NCI-H1694 treated with DMSO at 0.1 percent for 48 hours (cell line): ENCODE measurements at regions not wholly inside any gene's neighbourhood (a gene's known extent, or its start where the extent isn't known, plus 50 kb on each side); places are given as distances from the start of the nearest gene placed in this dataset.

Experiments
- DNase-seq: peaks from one replicate; lab custom pipeline; 2025; lab: John Stamatoyannopoulos, UW

- no peak for DNase-seq
Measured at GRCh38 chr1:188425687-188426086, 1596.9 kb downstream of the PLA2G4A start.

DNA sequence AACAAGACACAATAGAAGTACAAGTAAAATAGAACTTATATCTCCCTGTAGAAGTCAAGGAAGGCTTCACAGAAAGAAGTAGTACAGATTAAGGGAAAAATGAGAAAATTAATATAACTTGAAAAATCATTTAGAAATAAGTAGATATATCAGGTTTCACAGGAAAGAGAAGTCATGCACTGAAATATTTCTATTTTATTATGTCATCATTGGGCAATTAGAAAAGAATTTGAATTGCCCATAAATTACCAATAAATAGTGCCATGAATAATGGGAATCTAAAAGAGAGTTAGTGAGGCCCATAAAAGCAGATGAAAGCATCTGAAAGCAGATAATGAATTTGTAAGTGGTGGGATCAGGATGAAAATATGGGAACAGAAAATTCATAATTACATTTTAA, 1597.8 kb downstream of the PLA2G4A start:
- no peak for DNase-seq

GRCh38 chr1:188427642-188428041, 1598.9 kb downstream of the PLA2G4A start:
- no peak for DNase-seq

DNA sequence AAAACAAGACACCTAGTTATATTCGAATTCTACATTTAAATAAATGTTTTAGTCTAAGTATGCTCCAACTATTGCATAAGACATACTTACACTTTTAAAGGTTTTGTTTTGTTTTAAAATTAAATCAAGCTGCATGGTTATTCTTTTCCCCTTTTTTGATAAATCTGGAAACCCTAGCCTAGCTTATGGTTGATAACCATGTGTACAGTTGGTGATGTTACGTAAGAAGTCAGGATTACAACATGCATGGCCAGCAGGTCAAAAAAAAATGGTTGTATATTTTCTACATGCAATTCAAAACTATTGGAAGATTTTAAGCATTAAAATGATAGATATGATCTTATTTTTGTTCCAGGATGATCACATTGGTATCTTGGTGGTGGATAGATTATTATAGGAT, 1600.6 kb downstream of the PLA2G4A start:
- DNase-seq: no peak

- DNase-seq: no peak
Measured at GRCh38 chr1:188432427-188432826, 1603.7 kb downstream of the PLA2G4A start.

GRCh38 chr1:188433425-188433824, 1604.7 kb downstream of the PLA2G4A start:
- no peak for DNase-seq

DNA sequence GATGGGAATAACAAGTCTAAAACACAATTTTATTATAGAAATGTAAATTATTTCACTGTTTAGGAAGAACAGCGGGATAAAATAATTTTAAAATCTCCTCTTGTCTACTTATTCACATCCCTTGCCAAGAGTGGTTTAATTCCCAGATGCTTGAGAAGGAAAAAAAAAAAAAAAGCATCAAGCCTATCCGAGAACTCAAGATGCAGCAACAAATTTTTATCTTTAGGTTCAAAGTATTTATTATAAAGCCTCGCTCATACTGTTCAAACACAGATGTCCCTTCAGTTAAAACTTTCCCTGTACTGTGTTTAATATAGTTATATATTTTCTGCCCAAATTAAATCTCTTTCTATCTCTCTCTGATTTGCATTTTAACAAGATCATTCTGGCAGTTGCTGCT, 1615.8 kb downstream of the PLA2G4A start:
- no peak for DNase-seq

GRCh38 chr1:188462837-188463236, 1634.1 kb downstream of the PLA2G4A start:
- DNase-seq: no peak

DNA sequence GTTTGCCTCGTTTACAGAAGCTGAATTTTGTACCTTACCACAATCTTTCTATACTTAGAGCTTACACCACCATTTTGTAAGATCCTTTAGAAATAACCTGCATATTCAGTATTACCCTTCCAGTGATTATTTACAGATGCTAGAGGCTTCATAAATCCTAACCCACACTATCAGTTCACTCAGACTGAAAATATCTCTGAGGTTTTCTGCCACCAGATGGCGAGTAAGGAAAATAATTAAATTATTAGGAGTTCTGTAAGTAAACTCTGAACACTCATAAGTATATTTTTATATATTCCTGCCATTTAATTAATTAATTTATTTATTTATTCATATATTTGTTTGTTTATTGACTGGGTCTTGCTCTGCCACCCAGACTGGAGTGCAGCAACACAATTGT, 1635.2 kb downstream of the PLA2G4A start:
- DNase-seq: no peak

DNA sequence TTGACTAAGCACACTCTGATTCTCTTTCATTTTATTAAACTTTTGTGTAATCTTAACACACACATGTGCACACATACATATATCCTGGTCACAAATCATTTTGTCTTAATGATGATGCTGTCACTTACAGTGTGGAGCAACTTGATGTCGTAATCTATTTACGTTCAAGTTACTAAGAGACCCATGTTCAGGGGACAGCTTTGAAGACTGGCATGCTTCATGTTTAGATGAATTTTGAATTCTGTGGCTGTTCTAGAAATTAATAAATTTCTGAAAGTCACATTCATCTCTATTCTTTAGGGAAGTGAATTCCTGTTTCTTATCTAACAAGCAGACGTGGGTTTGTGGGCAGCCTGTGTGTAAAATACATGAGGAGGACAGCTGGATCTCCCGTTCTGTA, 1637.8 kb downstream of the PLA2G4A start:
- DNase-seq: no peak

DNA sequence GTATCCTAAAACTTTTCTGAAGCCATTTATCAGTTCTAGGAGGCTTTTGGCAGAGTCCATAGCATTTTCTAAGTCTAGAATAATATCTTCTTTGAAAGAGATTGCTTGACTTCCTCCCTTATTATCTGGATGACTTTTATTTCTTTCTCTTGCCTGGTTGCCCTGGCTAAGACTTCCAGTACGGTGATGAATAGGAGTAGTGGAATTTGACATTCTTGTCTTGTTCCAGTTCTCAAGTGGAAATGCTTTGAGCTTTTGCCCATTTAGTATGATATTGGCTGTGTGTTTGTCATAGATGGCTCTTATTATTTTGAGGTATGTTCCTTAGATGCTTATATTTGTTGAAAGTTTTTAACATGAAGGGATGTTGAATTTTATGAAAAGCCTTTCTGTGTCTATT, 1647.9 kb downstream of the PLA2G4A start:
- DNase-seq: no peak

- no peak for DNase-seq
Measured at GRCh38 chr1:188489336-188490112, 1660.8 kb downstream of the PLA2G4A start.

DNA sequence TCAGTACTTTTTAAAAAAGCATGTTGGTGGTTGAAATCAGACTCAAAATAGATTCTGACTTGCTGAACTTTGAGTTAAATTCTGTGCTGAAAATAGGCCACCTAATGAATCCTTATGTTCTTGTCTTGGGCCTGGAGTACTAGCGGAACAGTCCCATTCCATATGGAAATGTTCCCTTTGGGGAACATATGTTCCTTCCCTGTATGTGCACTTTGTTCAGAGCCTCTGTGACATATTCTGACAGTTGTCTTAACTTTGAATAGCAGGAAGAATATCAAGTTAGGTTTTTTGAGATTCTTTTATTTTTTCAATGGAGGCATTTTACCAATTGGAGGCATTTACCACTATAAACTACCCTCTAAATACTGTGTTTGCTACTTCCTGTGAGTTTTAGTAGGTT, 1667.8 kb downstream of the PLA2G4A start:
- DNase-seq: no peak

DNA sequence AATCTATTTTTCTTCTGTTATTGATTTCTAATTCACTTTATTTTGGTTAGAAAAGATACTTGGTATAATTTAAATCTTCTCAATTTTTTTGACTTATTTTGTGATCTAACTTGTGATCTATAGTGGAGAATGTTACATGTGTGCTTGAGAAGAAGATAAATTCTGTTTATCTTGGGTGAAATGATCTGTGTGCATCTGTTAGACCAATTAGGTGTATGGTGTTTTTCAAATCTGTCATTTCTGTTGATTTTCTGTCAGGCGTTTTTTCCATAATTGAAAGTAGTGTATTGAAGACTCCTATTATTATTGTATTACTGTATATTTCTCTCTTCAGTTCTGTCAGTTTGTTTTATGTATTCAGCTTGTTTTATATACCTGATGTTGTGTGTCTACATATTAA, 1668.3 kb downstream of the PLA2G4A start:
- DNase-seq: no peak

DNA sequence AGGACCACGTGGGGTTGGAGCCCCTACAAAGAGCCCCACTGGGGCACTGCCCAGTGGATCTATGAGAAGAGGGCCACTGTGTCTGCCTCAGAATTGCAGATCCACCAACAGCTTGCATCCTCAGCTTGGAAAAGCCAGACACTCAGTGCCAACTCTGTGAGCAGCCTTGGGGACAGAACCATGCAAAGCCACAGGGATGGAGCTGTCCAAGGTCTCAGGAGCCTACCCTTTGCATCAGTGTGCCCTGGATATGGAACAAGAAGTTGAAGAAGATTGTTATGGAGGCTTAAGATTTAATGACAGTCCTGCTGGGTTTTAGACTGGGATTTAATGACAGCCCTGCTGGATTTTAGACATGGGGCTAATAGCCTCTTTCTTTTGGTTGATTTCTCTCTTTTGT, 1670.9 kb downstream of the PLA2G4A start:
- DNase-seq: no peak

DNA sequence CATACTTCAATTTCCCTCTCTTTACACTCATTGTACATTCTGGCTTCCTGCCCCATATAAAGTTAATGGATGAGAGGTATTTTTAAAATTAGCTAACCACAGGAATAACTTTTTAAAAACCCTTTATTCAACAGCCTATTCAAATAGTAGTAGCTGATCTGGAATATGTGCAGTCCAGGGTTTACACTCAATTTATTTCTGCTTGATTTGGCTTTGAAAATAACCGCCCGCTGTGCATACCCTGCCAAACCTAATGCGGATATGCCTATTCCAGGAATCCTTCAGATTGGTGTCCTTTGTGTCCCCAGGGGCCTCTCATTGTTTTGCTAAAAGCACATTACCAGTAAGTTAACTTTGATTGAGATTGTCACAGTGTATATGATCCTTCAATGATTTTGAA, 1686.2 kb downstream of the PLA2G4A start:
- DNase-seq: no peak

DNA sequence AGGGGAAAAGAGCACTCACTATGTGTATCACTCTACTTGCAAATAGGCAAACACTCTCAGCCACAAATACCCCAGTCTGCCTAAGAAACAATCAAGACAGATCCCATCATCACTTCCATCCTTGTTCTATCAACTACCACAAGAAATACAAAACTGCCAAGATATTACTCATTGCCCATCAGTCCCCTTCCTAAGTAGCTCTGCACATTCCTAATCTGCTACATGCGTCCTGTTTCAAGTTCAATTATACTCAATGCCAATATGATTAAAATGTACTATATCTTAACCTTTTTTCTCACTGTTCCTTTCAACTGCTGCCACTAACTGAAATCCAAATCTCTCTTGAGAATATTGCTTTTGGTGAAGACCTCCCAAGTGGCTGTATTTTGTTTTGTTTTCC, 1688.4 kb downstream of the PLA2G4A start:
- DNase-seq: no peak

GRCh38 chr1:188551176-188551575, 1722.4 kb downstream of the PLA2G4A start:
- DNase-seq: no peak

- DNase-seq: no peak
Measured at GRCh38 chr1:188557053-188557452, 1728.3 kb downstream of the PLA2G4A start.

DNA sequence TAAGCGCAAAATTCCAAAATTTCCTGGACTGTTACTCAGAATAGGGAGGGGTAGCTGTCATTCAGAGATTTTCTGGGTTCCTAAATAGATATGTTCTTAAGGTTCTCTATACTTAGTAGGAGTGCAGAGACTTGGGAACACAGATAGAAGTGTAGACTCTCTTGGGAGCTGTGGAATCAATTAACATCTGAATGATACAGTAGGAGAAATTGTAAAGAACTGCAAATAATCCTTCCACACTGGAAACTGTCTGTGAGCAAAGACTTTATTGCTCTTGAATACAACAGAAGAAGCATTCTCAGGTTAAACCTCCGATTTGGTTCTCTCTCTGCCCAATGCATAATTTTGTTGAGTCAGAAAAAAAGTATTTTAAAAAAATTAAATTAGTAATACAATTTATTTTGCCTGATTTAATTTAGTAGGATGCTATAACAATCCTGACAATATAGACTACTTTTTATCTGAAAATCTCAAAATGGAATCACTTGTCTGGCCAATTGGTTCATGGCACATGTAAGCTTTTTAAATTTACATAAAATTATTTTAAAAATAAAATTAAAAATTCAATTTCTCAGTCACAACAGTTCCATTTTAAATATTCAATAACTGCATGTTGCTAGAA, 1754.3 kb downstream of the PLA2G4A start:
- no peak for DNase-seq

DNA sequence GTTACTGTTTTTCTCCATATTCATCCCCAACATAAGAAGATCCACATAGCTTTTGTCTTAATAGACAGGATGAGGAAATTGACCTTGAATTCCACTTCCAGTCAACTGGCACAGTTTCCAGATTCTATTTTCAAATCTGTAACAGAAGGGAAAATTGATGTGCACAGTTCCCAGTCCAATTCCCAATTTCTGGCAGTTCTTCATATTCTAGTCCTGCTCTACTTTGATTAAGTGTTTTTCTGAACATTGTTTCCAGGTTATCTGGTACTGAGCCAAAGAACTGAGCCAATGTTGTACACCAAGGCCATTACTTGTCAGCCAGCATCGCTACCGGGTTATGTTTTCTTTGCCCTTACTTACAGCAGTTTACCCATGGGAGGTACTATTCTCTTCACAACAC, 1755.4 kb downstream of the PLA2G4A start:
- no peak for DNase-seq

DNA sequence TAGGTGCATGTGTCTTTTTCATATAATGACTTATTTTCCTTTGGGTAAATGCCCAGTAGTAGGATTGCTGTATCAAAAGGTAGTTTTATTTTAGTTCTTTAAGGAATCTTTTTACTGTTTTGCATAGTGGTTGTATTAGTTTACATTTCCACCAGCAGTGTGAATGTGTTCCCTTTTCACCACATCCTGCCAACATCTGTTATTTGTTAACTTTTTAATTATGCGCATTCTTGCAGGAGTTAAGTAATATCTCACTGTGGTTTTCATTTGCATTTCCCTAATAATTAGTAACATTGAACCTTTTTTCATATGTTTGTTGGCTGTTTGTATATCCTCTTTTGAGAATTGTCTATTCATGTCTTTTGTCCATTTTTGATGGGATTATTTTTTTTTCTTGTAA, 1761.9 kb downstream of the PLA2G4A start:
- no peak for DNase-seq

DNA sequence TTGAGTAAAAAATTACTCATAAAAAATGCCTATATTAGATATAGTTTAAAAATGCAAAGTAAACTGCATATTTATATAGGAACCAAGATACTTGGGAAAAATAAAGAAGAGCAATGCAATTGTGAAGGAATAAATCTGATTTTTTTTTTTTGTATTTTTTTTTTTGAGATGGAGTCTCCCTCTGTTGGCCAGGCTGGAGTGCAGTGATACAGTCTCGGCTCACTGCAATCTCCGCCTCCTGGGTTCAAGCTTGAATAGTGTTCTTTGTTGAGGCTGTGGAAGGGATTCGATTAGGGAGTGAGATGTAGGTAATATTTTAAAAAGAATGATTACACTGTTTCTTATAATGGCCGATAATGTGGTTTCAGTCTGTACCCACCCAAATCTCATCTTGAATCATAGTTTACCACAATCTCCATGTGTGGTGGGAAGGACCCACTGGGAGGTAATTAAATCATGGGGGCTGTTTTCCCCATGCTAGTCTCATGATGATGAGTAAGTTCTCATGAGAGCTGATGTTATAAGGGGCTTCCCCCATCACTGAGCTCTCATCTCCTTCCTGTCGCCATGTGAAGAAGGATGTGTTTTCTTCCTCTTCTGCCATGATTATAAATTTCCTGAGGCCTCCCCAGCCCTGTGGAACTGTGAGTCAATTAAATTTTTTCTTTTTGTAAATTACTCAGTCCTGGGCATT, 1765.9 kb downstream of the PLA2G4A start:
- DNase-seq: no peak
